ENCODE measurements at regions not wholly inside any gene's neighbourhood (a gene's known extent, or its start where the extent isn't known, plus 50 kb on each side); places are given as distances from the start of the nearest gene placed in this dataset.
"Not testable (repeated sequence)": the region's sequence is repeated elsewhere in the genome, so short reads cannot be mapped to it uniquely, and the experiment has no call there.

GRCh38 chr9:39533763-39534548 lies 178.5 kb downstream of the SPATA31A1 start:
- not testable (repeated sequence) for H3K27me3 ChIP-seq, H3K9me3 ChIP-seq, H3K36me3 ChIP-seq, H3K4me3 ChIP-seq, H3K27ac ChIP-seq, H3K4me1 ChIP-seq
- DNase-seq (peak in 1 of 2 donors; percentile 78), ATAC-seq (ENCODE audit: low FRiP score in 2 of 2) (peak; percentile 22 to 58)
- WGBS, 2 donors = 98% methylated on average over 13 of the region's 38 CpGs; no CpG with 5 or more reads in 1 of the 2 donors

- peak in 1 of 2 donors; percentile 41 for DNase-seq
- not testable (repeated sequence) for ATAC-seq (ENCODE audit: low FRiP score in 2 of 2); H3K4me3 ChIP-seq; H3K27ac ChIP-seq; H3K36me3 ChIP-seq; H3K4me1 ChIP-seq; H3K9me3 ChIP-seq; H3K27me3 ChIP-seq
- WGBS, 2 donors = 86 to 97% methylated on average over 6 to 7 of the region's 11 CpGs
Observed at GRCh38 chr9:39534897-39535296, 179.4 kb downstream of the SPATA31A1 start.

- WGBS, 2 donors = 85 to 91% methylated on average over 1 of the region's 1 CpG
- H3K4me1 ChIP-seq; ATAC-seq (ENCODE audit: low FRiP score in 2 of 2); H3K36me3 ChIP-seq; DNase-seq; H3K9me3 ChIP-seq; H3K27me3 ChIP-seq; H3K27ac ChIP-seq; H3K4me3 ChIP-seq: not testable (repeated sequence)
Observed at GRCh38 chr9:39542157-39542556, 186.7 kb downstream of the SPATA31A1 start.

- DNase-seq, H3K4me1 ChIP-seq: not testable (repeated sequence)
Observed at GRCh38 chr9:39545079-39545478, 189.6 kb downstream of the SPATA31A1 start.

GRCh38 chr9:39550573-39550972 lies 195.1 kb downstream of the SPATA31A1 start:
- H3K27ac ChIP-seq; H3K4me3 ChIP-seq; ATAC-seq (ENCODE audit: low FRiP score in 2 of 2); H3K4me1 ChIP-seq; H3K27me3 ChIP-seq; DNase-seq; H3K9me3 ChIP-seq; H3K36me3 ChIP-seq: not testable (repeated sequence)
- WGBS, 2 donors = 69 to 77% methylated on average over 2 of the region's 2 CpGs

More at GRCh38 chr9:39545079-39545478, 189.6 kb downstream of the SPATA31A1 start:
- not testable (repeated sequence) for H3K4me3 ChIP-seq; ATAC-seq (ENCODE audit: low FRiP score in 2 of 2); H3K27ac ChIP-seq; H3K27me3 ChIP-seq; H3K9me3 ChIP-seq; H3K36me3 ChIP-seq

GRCh38 chr9:39551544-39551943 lies 196.1 kb downstream of the SPATA31A1 start:
- 88 to 92% methylated on average over 1 of the region's 1 CpG for WGBS, 2 donors
- not testable (repeated sequence) for H3K27ac ChIP-seq, H3K9me3 ChIP-seq, H3K27me3 ChIP-seq, H3K4me1 ChIP-seq, H3K36me3 ChIP-seq, DNase-seq, H3K4me3 ChIP-seq
- peak; percentile 36 to 55 for ATAC-seq (ENCODE audit: low FRiP score in 2 of 2)

- not testable (repeated sequence) for H3K27ac ChIP-seq; DNase-seq; H3K4me3 ChIP-seq; H3K9me3 ChIP-seq; H3K4me1 ChIP-seq; ATAC-seq (ENCODE audit: low FRiP score in 2 of 2); H3K36me3 ChIP-seq; H3K27me3 ChIP-seq
- 52 to 87% methylated on average over 3 of the region's 3 CpGs for WGBS, 2 donors
Observed at GRCh38 chr9:39552242-39552881, 196.9 kb downstream of the SPATA31A1 start.

GRCh38 chr9:39554352-39554751 lies 198.9 kb downstream of the SPATA31A1 start:
- H3K27ac ChIP-seq; ATAC-seq (ENCODE audit: low FRiP score in 2 of 2); H3K4me3 ChIP-seq; H3K36me3 ChIP-seq; H3K4me1 ChIP-seq; H3K27me3 ChIP-seq; DNase-seq; H3K9me3 ChIP-seq: not testable (repeated sequence)
- WGBS, 2 donors = 38 to 67% methylated on average over 1 of the region's 1 CpG

GRCh38 chr9:39559384-39559783 lies 203.9 kb downstream of the SPATA31A1 start:
- 80 to 81% methylated on average over 8 of the region's 8 CpGs for WGBS, 2 donors
- peak in 1 of 2 donors; percentile 60 for ATAC-seq (ENCODE audit: low FRiP score in 2 of 2)
- not testable (repeated sequence) for H3K36me3 ChIP-seq

GRCh38 chr9:39566782-39567181 lies 211.3 kb downstream of the SPATA31A1 start:
- peak in 1 of 2 donors; percentile 44 for ATAC-seq (ENCODE audit: low FRiP score in 2 of 2)
- H3K9me3 ChIP-seq, H3K4me1 ChIP-seq, H3K27ac ChIP-seq, H3K36me3 ChIP-seq, DNase-seq, H3K4me3 ChIP-seq, H3K27me3 ChIP-seq: not testable (repeated sequence)
- 0% methylated on average over 6 of the region's 6 CpGs; no CpG with 5 or more reads in 1 of the 2 donors for WGBS, 2 donors

More at GRCh38 chr9:39559384-39559783, 203.9 kb downstream of the SPATA31A1 start:
- not testable (repeated sequence) for H3K27ac ChIP-seq, H3K27me3 ChIP-seq, H3K9me3 ChIP-seq, H3K4me3 ChIP-seq, H3K4me1 ChIP-seq
- DNase-seq = peak; percentile 36 to 38

GRCh38 chr9:39567396-39567795 lies 211.9 kb downstream of the SPATA31A1 start:
- not testable (repeated sequence) for H3K27ac ChIP-seq; H3K4me1 ChIP-seq; ATAC-seq (ENCODE audit: low FRiP score in 2 of 2); DNase-seq; H3K27me3 ChIP-seq; H3K9me3 ChIP-seq; H3K36me3 ChIP-seq; H3K4me3 ChIP-seq
- 88 to 96% methylated on average over 1 of the region's 1 CpG for WGBS, 2 donors

- DNase-seq, H3K27me3 ChIP-seq, H3K27ac ChIP-seq, H3K4me3 ChIP-seq, H3K9me3 ChIP-seq, H3K4me1 ChIP-seq, H3K36me3 ChIP-seq: not testable (repeated sequence)
- peak in 1 of 2 donors; percentile 67 for ATAC-seq (ENCODE audit: low FRiP score in 2 of 2)
- 70 to 83% methylated on average over 1 of the region's 2 CpGs for WGBS, 2 donors
Observed at GRCh38 chr9:39568900-39569299, 213.4 kb downstream of the SPATA31A1 start.

Measured in upper lobe of left lung (tissue), 6 donors.